Endothelial cell of umbilical vein (primary cell): ENCODE measurements at regions not wholly inside any gene's neighbourhood (a gene's known extent, or its start where the extent isn't known, plus 50 kb on each side); places are given as distances from the start of the nearest gene placed in this dataset.

ENCODE experiments used
- EZH2 ChIP-seq: IDR thresholded peaks from 2 replicates; pipeline ENCODE4 v1.6.1; 2012; ENCODE audit warnings: borderline replicate concordance, low read depth, mild to moderate bottlenecking, moderate library complexity, low read length, inconsistent platforms; ENCODE audit not compliant: severe bottlenecking
- GATA2 ChIP-seq: IDR thresholded peaks from 2 replicates; pipeline ENCODE4 v1.7.0; 2011; ENCODE audit warnings: low read depth, mild to moderate bottlenecking, moderate library complexity, mixed read lengths, low read length; ENCODE audit not compliant: insufficient read length, insufficient read depth
- JUN ChIP-seq: IDR thresholded peaks from 2 replicates; pipeline ENCODE4 v1.6.1; 2011; ENCODE audit warnings: borderline replicate concordance, low read depth; ENCODE audit not compliant: insufficient read length, insufficient read depth
- MYC ChIP-seq: IDR thresholded peaks from one replicate; pipeline ENCODE4 v1.6.1; 2011; ENCODE audit warnings: mild to moderate bottlenecking, low read depth, low read length
- POLR2A ChIP-seq: IDR thresholded peaks from 2 replicates; pipeline ENCODE4 v1.6.1; 2012; ENCODE audit warnings: low read depth, mild to moderate bottlenecking, control low read depth, low read length
- POLR2AphosphoS5 ChIP-seq: IDR thresholded peaks from 2 replicates; pipeline ENCODE4 v1.6.1; 2012; ENCODE audit warnings: low read depth, mild to moderate bottlenecking, control low read depth, low read length, moderate library complexity; ENCODE audit not compliant: insufficient read depth
- TF ChIP-seq, protein P1 (sequence below), 2 donors: IDR thresholded peaks; 1 replicate in 1 of 2; 2 replicates in 1 of 2; pipeline ENCODE4 v1.5.1; 2011; ENCODE audit warnings: low read length in 2 of 2, mild to moderate bottlenecking in 2 of 2, moderate library complexity in 2 of 2, control low read depth in 1 of 2, inconsistent platforms in 1 of 2, low read depth in 1 of 2; ENCODE audit not compliant: insufficient read depth in 1 of 2; ENCODE audit errors: extremely low read depth in 1 of 2
- TF ChIP-seq, protein P2 (sequence below): IDR thresholded peaks from 2 replicates; pipeline ENCODE4 v1.6.1; 2011; ENCODE audit not compliant: insufficient read depth, insufficient read length

- TF ChIP-seq, protein P1, sequence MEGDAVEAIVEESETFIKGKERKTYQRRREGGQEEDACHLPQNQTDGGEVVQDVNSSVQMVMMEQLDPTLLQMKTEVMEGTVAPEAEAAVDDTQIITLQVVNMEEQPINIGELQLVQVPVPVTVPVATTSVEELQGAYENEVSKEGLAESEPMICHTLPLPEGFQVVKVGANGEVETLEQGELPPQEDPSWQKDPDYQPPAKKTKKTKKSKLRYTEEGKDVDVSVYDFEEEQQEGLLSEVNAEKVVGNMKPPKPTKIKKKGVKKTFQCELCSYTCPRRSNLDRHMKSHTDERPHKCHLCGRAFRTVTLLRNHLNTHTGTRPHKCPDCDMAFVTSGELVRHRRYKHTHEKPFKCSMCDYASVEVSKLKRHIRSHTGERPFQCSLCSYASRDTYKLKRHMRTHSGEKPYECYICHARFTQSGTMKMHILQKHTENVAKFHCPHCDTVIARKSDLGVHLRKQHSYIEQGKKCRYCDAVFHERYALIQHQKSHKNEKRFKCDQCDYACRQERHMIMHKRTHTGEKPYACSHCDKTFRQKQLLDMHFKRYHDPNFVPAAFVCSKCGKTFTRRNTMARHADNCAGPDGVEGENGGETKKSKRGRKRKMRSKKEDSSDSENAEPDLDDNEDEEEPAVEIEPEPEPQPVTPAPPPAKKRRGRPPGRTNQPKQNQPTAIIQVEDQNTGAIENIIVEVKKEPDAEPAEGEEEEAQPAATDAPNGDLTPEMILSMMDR (IDR thresholded peaks at IDR 0.05; ENCODE audit: extremely low read depth in 1 of 2, insufficient read depth in 1 of 2, low read depth in 1 of 2, low read length in 2 of 2) = no peak
- TF ChIP-seq, protein P2, sequence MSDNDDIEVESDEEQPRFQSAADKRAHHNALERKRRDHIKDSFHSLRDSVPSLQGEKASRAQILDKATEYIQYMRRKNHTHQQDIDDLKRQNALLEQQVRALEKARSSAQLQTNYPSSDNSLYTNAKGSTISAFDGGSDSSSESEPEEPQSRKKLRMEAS = no peak
- TF ChIP-seq MYC (no peak), POLR2AphosphoS5 (no peak), POLR2A (no peak), JUN (no peak), EZH2 (no peak), GATA2 (no peak)
Measured at GRCh38 chr2:6228251-6228650, 536.1 kb downstream of the SOX11 start.
